ENCODE measurements at regions not wholly inside any gene's neighbourhood (a gene's known extent, or its start where the extent isn't known, plus 50 kb on each side); places are given as distances from the start of the nearest gene placed in this dataset.

- TF ChIP-seq POLR2AphosphoS5 (IDR thresholded peaks at IDR 0.05; ENCODE audit: low read depth, low read length) (no peak), CTCF (IDR thresholded peaks at IDR 0.05) (no peak), SMC3 (IDR thresholded peaks at IDR 0.05; ENCODE audit: low read depth, low read length) (no peak), RXRA (IDR thresholded peaks at IDR 0.05; ENCODE audit: borderline replicate concordance, low read depth) (no peak), TCF12 (IDR thresholded peaks at IDR 0.05) (no peak)
Measured at GRCh38 chr19:31459430-31459829, 110.2 kb upstream of the TSHZ3 start.

Data from SK-N-SH (cell line).